CD14-positive monocyte (primary cell): ENCODE measurements at regions not wholly inside any gene's neighbourhood (a gene's known extent, or its start where the extent isn't known, plus 50 kb on each side); places are given as distances from the start of the nearest gene placed in this dataset.

Experiments
- DNase-seq, 3 donors: peaks; one replicate each; pipeline ENCODE4 v3.0.0-alpha.2; 2011 to 2022
- H2AFZ ChIP-seq: 2 replicates; pipeline ENCODE4 v1.6.0; 2012; ENCODE audit warnings: mild to moderate bottlenecking, low read depth, low read length, inconsistent platforms; ENCODE audit not compliant: insufficient read depth, poor library complexity, severe bottlenecking
- H3K27ac ChIP-seq, 2 donors: 1 replicate in 1 of 2; 2 replicates in 1 of 2; pipeline ENCODE4 v1.5.1; 2012 to 2013; ENCODE audit warnings: low read length in 2 of 2, control low read depth in 1 of 2, inconsistent platforms in 1 of 2, low read depth in 1 of 2, mild to moderate bottlenecking in 1 of 2
- H3K27me3 ChIP-seq, 2 donors: one replicate each; pipeline versions ENCODE4 v1.6.0 to v1.6.1; 2011 to 2013; ENCODE audit warnings: low read length in 2 of 2; ENCODE audit not compliant: control insufficient read depth in 2 of 2, insufficient read depth in 2 of 2
- H3K36me3 ChIP-seq, 2 donors: replicated peaks in 1 of 2; 1 replicate in 1 of 2; 2 replicates in 1 of 2; pipeline versions ENCODE4 v1.5.1 to v1.6.1; 2012 to 2013; ENCODE audit warnings: low read length in 2 of 2, control low read depth in 1 of 2, inconsistent platforms in 1 of 2, mild to moderate bottlenecking in 1 of 2; ENCODE audit not compliant: insufficient read depth in 2 of 2, control insufficient read depth in 1 of 2
- H3K4me1 ChIP-seq, 2 donors: 1 replicate in 1 of 2; 2 replicates in 1 of 2; pipeline versions ENCODE4 v1.5.1 to v1.6.1; 2012 to 2013; ENCODE audit warnings: low read length in 2 of 2, control low read depth in 1 of 2, inconsistent platforms in 1 of 2, mild to moderate bottlenecking in 1 of 2, moderate library complexity in 1 of 2; ENCODE audit not compliant: insufficient read depth in 2 of 2, control insufficient read depth in 1 of 2
- H3K4me2 ChIP-seq: replicated peaks from 2 replicates; pipeline ENCODE3; 2012; ENCODE audit warnings: low read length, moderate library complexity, mild to moderate bottlenecking; ENCODE audit not compliant: poor library complexity, severe bottlenecking; ENCODE audit errors: extremely low read depth
- H3K4me3 ChIP-seq, 3 experiments: fragments of 200-600 bp in 1 of 3; sonication (generic) in 1 of 3; replicated peaks in 1 of 3; 1 replicate in 2 of 3; 2 replicates in 1 of 3; pipeline ENCODE4 v1.5.1; 2011 to 2013; ENCODE audit warnings: low read length in 3 of 3, mild to moderate bottlenecking in 3 of 3, control low read depth in 2 of 3, low read depth in 2 of 3, inconsistent platforms in 1 of 3, moderate library complexity in 1 of 3
- H3K79me2 ChIP-seq: 2 replicates; pipeline ENCODE4 v1.6.0; 2012; ENCODE audit warnings: mild to moderate bottlenecking, control low read depth, inconsistent platforms, low read length, moderate library complexity; ENCODE audit not compliant: insufficient read depth
- H3K9ac ChIP-seq: 2 replicates; pipeline ENCODE4 v1.6.0; 2017; ENCODE audit warnings: low read length, mild to moderate bottlenecking; ENCODE audit not compliant: insufficient read depth, poor library complexity, severe bottlenecking
- H3K9me3 ChIP-seq, 2 donors: replicated peaks in 1 of 2; 1 replicate in 1 of 2; 2 replicates in 1 of 2; pipeline versions ENCODE4 v1.5.1 to v1.6.1; 2012 to 2013; ENCODE audit warnings: low read length in 2 of 2, control low read depth in 1 of 2; ENCODE audit not compliant: control insufficient read depth in 1 of 2, insufficient read depth in 1 of 2
- H4K20me1 ChIP-seq: 2 replicates; pipeline ENCODE4 v1.6.0; 2012; ENCODE audit warnings: mild to moderate bottlenecking, low read length, control low read depth, moderate library complexity; ENCODE audit not compliant: insufficient read depth
- H3K27ac Mint-ChIP-seq, 7 donors: one replicate each; pipeline ENCODE4 v1.8.0; 2020; ENCODE audit warnings: mild to moderate bottlenecking in 7 of 7, mixed read lengths in 7 of 7, moderate library complexity in 6 of 7, inconsistent platforms in 2 of 7
- H3K27me3 Mint-ChIP-seq, 3 donors: one replicate each; pipeline ENCODE4 v1.8.0; 2021 to 2022; ENCODE audit warnings: low read depth in 3 of 3, mild to moderate bottlenecking in 3 of 3, mixed read lengths in 3 of 3, moderate library complexity in 3 of 3, inconsistent platforms in 1 of 3
- H3K36me3 Mint-ChIP-seq, 2 donors: one replicate each; pipeline ENCODE4 v1.8.0; 2020; ENCODE audit warnings: mixed read lengths in 2 of 2, inconsistent platforms in 1 of 2, mild to moderate bottlenecking in 1 of 2
- H3K4me1 Mint-ChIP-seq: one replicate; pipeline ENCODE4 v1.8.0; 2020; ENCODE audit warnings: mild to moderate bottlenecking, mixed read lengths
- H3K4me3 Mint-ChIP-seq, 2 donors: one replicate each; pipeline ENCODE4 v1.8.0; 2020; ENCODE audit warnings: mild to moderate bottlenecking in 2 of 2, mixed read lengths in 2 of 2, moderate library complexity in 1 of 2
- H3K9me3 Mint-ChIP-seq, 7 donors: one replicate each; pipeline ENCODE4 v1.8.0; 2020 to 2022; ENCODE audit warnings: mixed read lengths in 7 of 7, mild to moderate bottlenecking in 6 of 7, moderate library complexity in 6 of 7, inconsistent platforms in 2 of 7
- WGBS: methylation state at CpG from one replicate; pipeline ENCODE4 v1.1.5; 2013; ENCODE audit warnings: missing lambda C conversion rate; ENCODE audit not compliant: insufficient coverage; 5-methylcytosine and 5-hydroxymethylcytosine counted together
- intact Hi-C, 2 donors: fragments of 100-400 bp; cut with micrococcal nuclease; formaldehyde crosslinking; loops; one replicate each; pipeline versions ENCODE4 v1.15.0 to v1.15.1; 2023
- TF ChIP-seq, protein P1 (sequence below): fragments of 200-600 bp; IDR thresholded peaks from one replicate; pipeline ENCODE4 v1.8.0; 2022; ENCODE audit warnings: antibody characterized with exemption, mild to moderate bottlenecking

DNA sequence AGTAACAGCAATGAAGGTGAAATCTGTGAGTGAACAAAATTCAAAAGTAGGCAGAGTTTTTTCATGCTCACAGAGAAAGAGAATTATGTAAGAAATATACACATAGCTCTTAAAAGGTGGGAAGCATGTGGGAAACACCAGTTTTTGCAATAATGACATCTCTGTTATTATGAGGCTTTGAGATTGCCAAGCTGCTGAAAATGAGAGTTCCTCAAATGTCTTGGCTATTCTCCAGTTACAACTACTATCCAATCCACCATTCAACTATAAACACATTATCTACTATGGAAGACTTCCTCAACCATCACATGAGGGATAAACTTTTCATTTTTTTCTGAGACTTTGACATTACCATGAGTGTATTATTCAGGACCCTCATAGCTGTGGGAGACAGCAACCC lies 420.8 kb upstream of the ACTBL2 start:
- TF ChIP-seq, protein P1, sequence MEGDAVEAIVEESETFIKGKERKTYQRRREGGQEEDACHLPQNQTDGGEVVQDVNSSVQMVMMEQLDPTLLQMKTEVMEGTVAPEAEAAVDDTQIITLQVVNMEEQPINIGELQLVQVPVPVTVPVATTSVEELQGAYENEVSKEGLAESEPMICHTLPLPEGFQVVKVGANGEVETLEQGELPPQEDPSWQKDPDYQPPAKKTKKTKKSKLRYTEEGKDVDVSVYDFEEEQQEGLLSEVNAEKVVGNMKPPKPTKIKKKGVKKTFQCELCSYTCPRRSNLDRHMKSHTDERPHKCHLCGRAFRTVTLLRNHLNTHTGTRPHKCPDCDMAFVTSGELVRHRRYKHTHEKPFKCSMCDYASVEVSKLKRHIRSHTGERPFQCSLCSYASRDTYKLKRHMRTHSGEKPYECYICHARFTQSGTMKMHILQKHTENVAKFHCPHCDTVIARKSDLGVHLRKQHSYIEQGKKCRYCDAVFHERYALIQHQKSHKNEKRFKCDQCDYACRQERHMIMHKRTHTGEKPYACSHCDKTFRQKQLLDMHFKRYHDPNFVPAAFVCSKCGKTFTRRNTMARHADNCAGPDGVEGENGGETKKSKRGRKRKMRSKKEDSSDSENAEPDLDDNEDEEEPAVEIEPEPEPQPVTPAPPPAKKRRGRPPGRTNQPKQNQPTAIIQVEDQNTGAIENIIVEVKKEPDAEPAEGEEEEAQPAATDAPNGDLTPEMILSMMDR: no peak
- intact Hi-C loops: no loop called here
- Histone ChIP-seq H3K27me3 (no peaks in the 10 kb centered on the region), H3K4me2 (no peak overlapping the region), H3K79me2 (no peaks in the 10 kb centered on the region), H4K20me1 (no peaks in the 10 kb centered on the region), H3K9me3 (no peaks in the 10 kb centered on the region), H3K4me3 (no peak overlapping the region), H3K27ac (no peak overlapping the region), H2AFZ (no peak overlapping the region), H3K36me3 (no peaks in the 10 kb centered on the region), H3K9ac (no peak overlapping the region), H3K4me1 (no peaks in the 10 kb centered on the region)
- no peak for DNase-seq
- Mint-ChIP-seq H3K27me3 (peaks cover 0 to 4% (median 2%) of the 10 kb centered on the region in 3 donors), H3K4me3 (no peak overlapping the region), H3K27ac (no peak overlapping the region), H3K4me1 (no peaks in the 10 kb centered on the region), H3K9me3 (no peaks in the 10 kb centered on the region), H3K36me3 (no peaks in the 10 kb centered on the region)

DNA sequence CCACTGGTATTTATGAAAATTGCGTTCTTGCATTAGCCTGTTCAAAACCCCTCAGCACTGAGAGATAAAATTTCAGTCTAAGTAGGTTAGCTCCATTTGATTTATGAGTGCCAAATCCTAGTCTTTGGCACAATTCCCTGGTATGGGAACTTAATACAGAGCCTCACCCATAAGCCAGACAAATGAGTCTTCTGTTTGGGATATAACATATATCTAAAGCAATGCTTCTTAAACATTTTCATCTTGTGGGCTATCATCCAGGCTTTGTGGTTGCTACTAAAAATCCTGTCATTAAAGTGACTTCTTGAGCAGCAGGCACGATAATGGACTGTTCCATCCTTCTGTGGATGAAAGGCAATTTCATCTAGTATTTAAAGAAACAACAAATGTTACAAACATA lies 419.5 kb upstream of the ACTBL2 start:
- Mint-ChIP-seq H3K36me3 (no peaks in the 10 kb centered on the region), H3K27ac (no peak overlapping the region), H3K4me3 (no peak overlapping the region), H3K27me3 (peaks cover 0 to 4% (median 2%) of the 10 kb centered on the region in 3 donors), H3K4me1 (no peaks in the 10 kb centered on the region), H3K9me3 (no peaks in the 10 kb centered on the region)
- H3K79me2 ChIP-seq: no peaks in the 10 kb centered on the region
- TF ChIP-seq, protein P1: no peak
- no peak overlapping the region for H3K4me3 ChIP-seq
- no peak for DNase-seq
- H3K27me3 ChIP-seq: no peaks in the 10 kb centered on the region
- H3K4me1 ChIP-seq: no peaks in the 10 kb centered on the region
- no CpG with 5 or more reads among the region's 2 CpGs for WGBS
- H3K9me3 ChIP-seq: no peaks in the 10 kb centered on the region
- no peak overlapping the region for H2AFZ ChIP-seq
- intact Hi-C loops: no loop called here
- H4K20me1 ChIP-seq: no peaks in the 10 kb centered on the region
- no peak overlapping the region for H3K27ac ChIP-seq
- no peak overlapping the region for H3K4me2 ChIP-seq
- no peak overlapping the region for H3K9ac ChIP-seq
- H3K36me3 ChIP-seq: no peaks in the 10 kb centered on the region
